GM18507 (cell line): ENCODE measurements at regions not wholly inside any gene's neighbourhood (a gene's known extent, or its start where the extent isn't known, plus 50 kb on each side); places are given as distances from the start of the nearest gene placed in this dataset.

Source experiments
- DNase-seq: peaks from one replicate; pipeline ENCODE4 v3.0.0; 2011; ENCODE audit warnings: low read depth; ENCODE audit not compliant: insufficient read length; ENCODE audit errors: extremely low spot score
- FAIRE-seq: peaks from 2 replicates; lab custom pipeline; 2011; peaks lifted over from hg19 to GRCh38; lab: Jason Lieb, UNC

GRCh38 chr2:205903549-205904129, 182.3 kb downstream of the INO80D start:
- DNase-seq = no peak
- FAIRE-seq = peak; percentile 45

- no peak for FAIRE-seq
- DNase-seq = no peak
Measured at GRCh38 chr2:205902900-205903237, 183.1 kb downstream of the INO80D start.

- no peak for DNase-seq
Measured at GRCh38 chr2:205902041-205902899, 183.7 kb downstream of the INO80D start.

GRCh38 chr2:205901491-205901890, 184.5 kb downstream of the INO80D start:
- no peak for DNase-seq
- FAIRE-seq = no peak

More at GRCh38 chr2:205902041-205902899, 183.7 kb downstream of the INO80D start:
- FAIRE-seq = no peak

GRCh38 chr2:205898744-205899143, 187.2 kb downstream of the INO80D start:
- DNase-seq (no peak), FAIRE-seq (no peak)

GRCh38 chr2:205895981-205896655, 189.9 kb downstream of the INO80D start:
- DNase-seq (no peak), FAIRE-seq (no peak)

- DNase-seq = no peak
Measured at GRCh38 chr2:205892665-205893259, 193.2 kb downstream of the INO80D start.

GRCh38 chr2:205892251-205892655, 193.7 kb downstream of the INO80D start:
- no peak for DNase-seq
- FAIRE-seq = no peak

More at GRCh38 chr2:205892665-205893259, 193.2 kb downstream of the INO80D start:
- FAIRE-seq = no peak

- FAIRE-seq (no peak), DNase-seq (no peak)
Measured at GRCh38 chr2:205889114-205889513, 196.9 kb downstream of the INO80D start.

- DNase-seq = no peak
- FAIRE-seq = no peak
Measured at GRCh38 chr2:205887637-205888036, 198.3 kb downstream of the INO80D start.

- DNase-seq (peak; percentile 51), FAIRE-seq (peak; percentile 82)
Measured at GRCh38 chr2:205885492-205886099, 200.4 kb downstream of the INO80D start.

- no peak for FAIRE-seq
- DNase-seq = no peak
Measured at GRCh38 chr2:205883965-205884364, 201.7 kb downstream of the NRP2 start.

GRCh38 chr2:205882806-205883425, 200.6 kb downstream of the NRP2 start:
- DNase-seq = no peak
- no peak for FAIRE-seq

GRCh38 chr2:205880048-205880447, 197.7 kb downstream of the NRP2 start:
- DNase-seq (no peak), FAIRE-seq (no peak)

- FAIRE-seq (no peak), DNase-seq (no peak)
Measured at GRCh38 chr2:205878999-205879762, 196.9 kb downstream of the NRP2 start.

- FAIRE-seq = no peak
Measured at GRCh38 chr2:205877496-205877895, 195.2 kb downstream of the NRP2 start.

GRCh38 chr2:205876127-205876526, 193.8 kb downstream of the NRP2 start:
- DNase-seq (no peak), FAIRE-seq (no peak)

More at GRCh38 chr2:205877496-205877895, 195.2 kb downstream of the NRP2 start:
- DNase-seq = no peak

- FAIRE-seq (no peak), DNase-seq (no peak)
Measured at GRCh38 chr2:205872716-205873115, 190.4 kb downstream of the NRP2 start.

- no peak for FAIRE-seq
- DNase-seq = no peak
Measured at GRCh38 chr2:205869439-205869838, 187.1 kb downstream of the NRP2 start.
